BE2C (cell line): ENCODE measurements at regions not wholly inside any gene's neighbourhood (a gene's known extent, or its start where the extent isn't known, plus 50 kb on each side); places are given as distances from the start of the nearest gene placed in this dataset.

Experiments
- DNase-seq: peaks from one replicate; pipeline ENCODE4 v3.0.0-alpha.2; 2020
- H3K27me3 ChIP-seq: fragments of 250-450 bp; sonication (Bioruptor Pico); 2 replicates; pipeline ENCODE4 v1.5.1; 2020; ENCODE audit warnings: mild to moderate bottlenecking
- H3K36me3 ChIP-seq: fragments of 250-450 bp; sonication (Bioruptor Pico); 2 replicates; pipeline ENCODE4 v1.5.1; 2020; ENCODE audit warnings: mild to moderate bottlenecking
- H3K4me1 ChIP-seq: fragments of 250-450 bp; sonication (Bioruptor Pico); 2 replicates; pipeline ENCODE4 v1.5.1; 2020
- H3K4me3 ChIP-seq: 2 replicates; pipeline ENCODE4 v1.5.1; 2011; ENCODE audit warnings: low read depth, low read length
- H3K9me3 ChIP-seq: fragments of 250-450 bp; sonication (Bioruptor Pico); 2 replicates; pipeline ENCODE4 v1.5.1; 2020
- TF ChIP-seq, protein P1 (sequence below): IDR thresholded peaks from 2 replicates; pipeline ENCODE4 v1.5.1; 2012; ENCODE audit warnings: mild to moderate bottlenecking, low read depth, low read length

DNA sequence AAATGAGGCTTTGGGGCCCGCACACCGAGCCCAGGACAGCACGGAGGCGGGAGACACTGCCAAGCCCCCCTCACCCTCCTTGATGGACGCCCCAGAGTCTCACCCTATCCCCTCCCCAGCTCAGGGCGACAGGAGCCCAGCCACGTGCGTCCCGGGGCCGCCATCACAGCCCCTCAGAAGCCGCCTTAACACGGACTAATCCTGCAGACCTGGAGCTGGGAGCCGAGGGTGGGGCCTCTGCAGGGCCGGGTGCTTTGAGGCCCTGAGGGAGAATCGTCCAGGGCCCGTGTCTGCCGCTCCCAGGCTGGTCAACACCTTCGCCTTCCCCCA lies 79.7 kb upstream of the FBRSL1 start:
- TF ChIP-seq, protein P1, sequence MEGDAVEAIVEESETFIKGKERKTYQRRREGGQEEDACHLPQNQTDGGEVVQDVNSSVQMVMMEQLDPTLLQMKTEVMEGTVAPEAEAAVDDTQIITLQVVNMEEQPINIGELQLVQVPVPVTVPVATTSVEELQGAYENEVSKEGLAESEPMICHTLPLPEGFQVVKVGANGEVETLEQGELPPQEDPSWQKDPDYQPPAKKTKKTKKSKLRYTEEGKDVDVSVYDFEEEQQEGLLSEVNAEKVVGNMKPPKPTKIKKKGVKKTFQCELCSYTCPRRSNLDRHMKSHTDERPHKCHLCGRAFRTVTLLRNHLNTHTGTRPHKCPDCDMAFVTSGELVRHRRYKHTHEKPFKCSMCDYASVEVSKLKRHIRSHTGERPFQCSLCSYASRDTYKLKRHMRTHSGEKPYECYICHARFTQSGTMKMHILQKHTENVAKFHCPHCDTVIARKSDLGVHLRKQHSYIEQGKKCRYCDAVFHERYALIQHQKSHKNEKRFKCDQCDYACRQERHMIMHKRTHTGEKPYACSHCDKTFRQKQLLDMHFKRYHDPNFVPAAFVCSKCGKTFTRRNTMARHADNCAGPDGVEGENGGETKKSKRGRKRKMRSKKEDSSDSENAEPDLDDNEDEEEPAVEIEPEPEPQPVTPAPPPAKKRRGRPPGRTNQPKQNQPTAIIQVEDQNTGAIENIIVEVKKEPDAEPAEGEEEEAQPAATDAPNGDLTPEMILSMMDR: no peak
- H3K27me3 ChIP-seq: peaks cover 46% of the 10 kb centered on the region

GRCh38 chr12:132409495-132410295 lies 80.3 kb upstream of the FBRSL1 start:
- DNase-seq: no peak
- Histone ChIP-seq H3K4me1 (no peaks in the 10 kb centered on the region), H3K4me3 (no peak overlapping the region), H3K27me3 (peaks cover 52% of the 10 kb centered on the region), H3K9me3 (no peaks in the 10 kb centered on the region), H3K36me3 (no peaks in the 10 kb centered on the region)
- TF ChIP-seq, protein P1: no peak

More for the DNA sequence above, 79.7 kb upstream of the FBRSL1 start:
- H3K9me3 ChIP-seq: no peaks in the 10 kb centered on the region
- DNase-seq: no peak
- no peak overlapping the region for H3K4me3 ChIP-seq
- H3K4me1 ChIP-seq: no peaks in the 10 kb centered on the region
- H3K36me3 ChIP-seq: no peaks in the 10 kb centered on the region

DNA sequence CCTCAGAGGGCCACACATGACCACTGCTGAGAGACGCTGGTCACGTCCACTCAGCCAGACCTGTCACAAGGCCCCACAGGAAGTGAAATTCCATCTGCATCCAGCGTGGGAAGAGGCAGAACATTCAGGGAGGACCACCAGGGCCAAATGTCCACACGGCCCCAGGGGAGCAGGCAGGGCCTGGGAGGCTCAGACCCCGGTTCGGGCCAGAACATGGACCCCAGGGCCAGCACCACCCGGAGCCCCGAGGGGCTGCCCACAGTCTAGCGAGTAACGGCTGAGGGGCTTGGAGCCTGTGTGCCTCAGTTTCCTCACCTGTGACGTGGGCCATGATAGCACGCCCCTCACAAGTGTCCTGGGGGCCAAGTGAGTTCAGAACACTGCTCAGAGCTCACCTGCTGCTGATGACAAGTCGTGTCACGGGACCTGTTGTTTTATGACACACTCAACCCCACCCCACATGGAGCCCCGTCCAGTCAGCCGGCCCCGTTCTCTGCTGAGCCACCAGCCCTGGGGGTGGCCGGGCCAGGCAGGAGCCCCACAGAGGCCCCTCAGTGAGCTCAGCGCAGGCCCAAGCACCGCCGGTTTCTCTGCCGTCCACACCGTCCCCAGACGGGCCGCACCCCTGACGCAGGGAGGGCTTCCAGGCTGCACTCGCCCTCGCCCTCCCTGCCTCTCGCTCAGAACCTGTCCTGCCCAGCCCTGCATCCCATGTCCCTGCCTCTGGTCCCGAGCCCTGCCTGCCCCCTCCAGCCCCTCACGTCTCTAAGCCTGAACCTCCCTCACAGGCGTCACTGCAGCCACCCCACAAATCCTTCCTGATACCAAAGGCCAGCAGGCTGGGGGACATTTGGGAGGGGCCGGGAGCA lies 79.5 kb upstream of the GALNT9 start:
- TF ChIP-seq, protein P1: no peak
- Histone ChIP-seq H3K27me3 (peaks cover 60% of the 10 kb centered on the region), H3K4me3 (no peak overlapping the region)

DNA sequence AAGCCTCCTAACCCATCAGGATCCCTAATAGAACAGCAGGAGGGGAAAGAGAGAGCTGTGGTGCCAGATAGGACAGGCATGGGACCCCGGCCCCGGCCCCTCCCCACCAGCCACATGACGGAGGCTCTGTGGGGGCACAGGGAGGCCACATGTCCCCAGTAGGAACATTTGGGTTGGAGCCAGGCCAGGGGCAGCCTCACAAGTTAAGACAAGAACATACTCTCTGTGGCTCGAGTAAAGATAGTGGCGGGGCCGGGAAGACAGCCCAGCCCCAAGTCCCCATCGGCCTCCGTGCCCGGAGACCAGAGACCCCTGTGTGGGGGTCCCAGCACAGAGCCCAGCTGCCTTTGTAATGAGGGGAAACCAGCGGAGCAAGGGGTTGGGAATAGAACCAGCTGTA lies 78.6 kb upstream of the GALNT9 start:
- peaks cover 68% of the 10 kb centered on the region for H3K27me3 ChIP-seq
- no peaks in the 10 kb centered on the region for H3K36me3 ChIP-seq
- TF ChIP-seq, protein P1: no peak
- no peak overlapping the region for H3K4me3 ChIP-seq
- H3K9me3 ChIP-seq: no peaks in the 10 kb centered on the region
- DNase-seq: no peak
- no peaks in the 10 kb centered on the region for H3K4me1 ChIP-seq

More for the DNA sequence above, 79.5 kb upstream of the GALNT9 start:
- no peaks in the 10 kb centered on the region for H3K36me3 ChIP-seq
- no peak for DNase-seq
- no peaks in the 10 kb centered on the region for H3K9me3 ChIP-seq
- H3K4me1 ChIP-seq: no peaks in the 10 kb centered on the region

DNA sequence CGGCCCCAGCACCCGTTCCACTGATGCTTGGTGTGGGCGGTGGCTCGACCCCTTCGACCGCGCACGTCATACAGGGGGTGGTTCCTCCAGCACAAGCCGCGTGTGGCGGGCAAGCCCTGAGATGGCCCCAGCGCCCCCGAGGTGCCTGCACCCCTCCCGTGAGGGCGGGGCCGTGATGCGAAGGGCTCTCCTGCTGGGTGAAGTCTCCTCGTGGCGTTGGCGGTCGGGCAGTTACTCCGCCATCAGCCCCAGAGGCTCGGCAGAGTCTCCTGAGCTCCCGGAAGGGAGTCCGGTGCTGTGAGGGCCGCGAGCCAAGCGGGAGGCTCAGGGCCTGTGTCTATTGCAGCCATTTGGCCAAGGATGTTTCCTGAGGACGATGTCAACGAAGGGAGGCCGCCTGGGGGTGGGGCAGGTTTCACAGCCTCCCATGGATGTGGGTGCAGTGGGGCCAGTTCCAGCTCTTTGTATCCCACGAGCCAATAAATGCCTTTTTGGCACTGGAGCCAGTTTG lies 78.1 kb upstream of the GALNT9 start:
- DNase-seq: no peak
- TF ChIP-seq, protein P1: no peak
- Histone ChIP-seq H3K27me3 (peaks cover 73% of the 10 kb centered on the region), H3K9me3 (no peaks in the 10 kb centered on the region), H3K4me1 (no peaks in the 10 kb centered on the region), H3K4me3 (no peak overlapping the region), H3K36me3 (no peaks in the 10 kb centered on the region)
